HG03457 (cell line): ENCODE measurements at regions not wholly inside any gene's neighbourhood (a gene's known extent, or its start where the extent isn't known, plus 50 kb on each side); places are given as distances from the start of the nearest gene placed in this dataset.

Source experiments
- ATAC-seq: cut with Tn5 transposase; IDR thresholded peaks from one replicate; pipeline ENCODE4 v1.9.1; 2021; ENCODE audit warnings: moderate number of reproducible peaks; ENCODE audit not compliant: unreplicated experiment

GRCh38 chr16:72357910-72358309 is 186.0 kb upstream of the PMFBP1 start:
- ATAC-seq, result no peak

GRCh38 chr16:72355561-72355960 is 183.6 kb upstream of the PMFBP1 start:
- no peak for ATAC-seq

GRCh38 chr16:72349719-72350118 is 177.8 kb upstream of the PMFBP1 start:
- ATAC-seq, result no peak

- ATAC-seq, result no peak
Measured at GRCh38 chr16:72332926-72333325, 161.0 kb upstream of the PMFBP1 start.

GRCh38 chr16:72324578-72324977 is 152.6 kb upstream of the PMFBP1 start:
- no peak for ATAC-seq

- ATAC-seq, result no peak
Measured at GRCh38 chr16:72317446-72317845, 145.5 kb upstream of the PMFBP1 start.

GRCh38 chr16:72313903-72314302 is 141.9 kb upstream of the PMFBP1 start:
- ATAC-seq, result no peak

GRCh38 chr16:72312828-72313227 is 140.9 kb upstream of the PMFBP1 start:
- ATAC-seq, result no peak

GRCh38 chr16:72311426-72311825 is 139.5 kb upstream of the PMFBP1 start:
- no peak for ATAC-seq

- ATAC-seq, result no peak
Measured at GRCh38 chr16:72309001-72309400, 137.0 kb upstream of the PMFBP1 start.

GRCh38 chr16:72308396-72308795 is 136.4 kb upstream of the PMFBP1 start:
- ATAC-seq, result no peak

- no peak for ATAC-seq
Measured at GRCh38 chr16:72302332-72302731, 130.4 kb upstream of the PMFBP1 start.

- ATAC-seq, result no peak
Measured at GRCh38 chr16:72301523-72302236, 129.7 kb upstream of the PMFBP1 start.

- ATAC-seq, result no peak
Measured at GRCh38 chr16:72300892-72301291, 128.9 kb upstream of the PMFBP1 start.

GRCh38 chr16:72299684-72300243 is 127.8 kb upstream of the PMFBP1 start:
- ATAC-seq, result no peak

GRCh38 chr16:72298961-72299360 is 127.0 kb upstream of the PMFBP1 start:
- no peak for ATAC-seq

GRCh38 chr16:72295914-72296313 is 124.0 kb upstream of the PMFBP1 start:
- no peak for ATAC-seq

- no peak for ATAC-seq
Measured at GRCh38 chr16:72291531-72291981, 119.6 kb upstream of the PMFBP1 start.

GRCh38 chr16:72291121-72291520 is 119.2 kb upstream of the PMFBP1 start:
- no peak for ATAC-seq

GRCh38 chr16:72287649-72288048 is 115.7 kb upstream of the PMFBP1 start:
- no peak for ATAC-seq

GRCh38 chr16:72286936-72287620 is 115.1 kb upstream of the PMFBP1 start:
- ATAC-seq, result no peak

GRCh38 chr16:72285728-72286127 is 113.8 kb upstream of the PMFBP1 start:
- no peak for ATAC-seq
